GM10266 (cell line): ENCODE measurements at regions not wholly inside any gene's neighbourhood (a gene's known extent, or its start where the extent isn't known, plus 50 kb on each side); places are given as distances from the start of the nearest gene placed in this dataset.

Experiments used
- DNase-seq: peaks from one replicate; pipeline ENCODE4 v3.0.0; 2012; ENCODE audit errors: extremely low spot score
- TF ChIP-seq, protein P1 (sequence below): IDR thresholded peaks from 2 replicates; pipeline ENCODE4 v1.5.1; 2012; ENCODE audit warnings: mild to moderate bottlenecking, low read depth; ENCODE audit not compliant: control insufficient read depth, insufficient read depth; ENCODE audit errors: missing control alignments

DNA sequence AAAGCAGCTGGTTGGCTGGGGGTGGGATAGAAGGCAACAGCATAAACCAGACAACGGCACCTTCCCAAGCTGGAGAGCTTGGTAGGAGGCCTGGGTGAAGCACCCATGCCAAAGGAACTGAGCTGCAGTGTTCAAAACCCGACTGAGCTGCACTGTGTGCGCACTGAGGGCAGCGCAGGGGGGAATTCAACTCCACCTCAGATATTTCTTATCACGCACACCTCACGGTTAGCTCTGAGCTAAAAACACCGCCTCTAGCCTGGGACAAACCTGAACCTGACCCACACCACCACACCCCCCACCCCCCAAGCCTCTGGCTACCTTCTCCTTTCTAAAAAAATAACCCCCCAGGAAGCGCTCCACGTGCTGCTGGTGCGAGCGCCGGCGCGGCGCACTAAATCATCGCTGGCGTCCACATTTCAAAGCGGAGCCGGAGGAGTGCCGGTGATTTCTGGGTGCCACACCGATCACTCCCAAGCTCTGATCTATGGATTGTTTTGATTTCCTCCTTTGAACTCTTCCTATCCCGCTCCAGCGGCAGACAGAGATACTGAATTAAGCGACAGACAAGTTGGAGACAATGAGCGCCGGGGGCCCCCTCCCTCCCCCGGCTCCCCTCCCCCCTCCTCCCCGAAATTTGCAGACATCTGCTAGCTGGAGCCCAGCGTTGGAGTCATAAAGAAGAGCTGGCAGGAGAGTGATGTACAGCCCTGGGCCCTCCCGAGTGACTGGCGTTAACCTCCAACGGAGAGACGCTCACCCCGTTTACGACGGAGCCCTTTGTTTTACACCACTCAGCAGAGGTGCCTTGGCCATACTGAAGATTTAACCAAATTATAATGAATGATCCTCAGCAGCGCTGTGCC, 85.0 kb downstream of the NOG start:
- no peak for DNase-seq
- TF ChIP-seq, protein P1, sequence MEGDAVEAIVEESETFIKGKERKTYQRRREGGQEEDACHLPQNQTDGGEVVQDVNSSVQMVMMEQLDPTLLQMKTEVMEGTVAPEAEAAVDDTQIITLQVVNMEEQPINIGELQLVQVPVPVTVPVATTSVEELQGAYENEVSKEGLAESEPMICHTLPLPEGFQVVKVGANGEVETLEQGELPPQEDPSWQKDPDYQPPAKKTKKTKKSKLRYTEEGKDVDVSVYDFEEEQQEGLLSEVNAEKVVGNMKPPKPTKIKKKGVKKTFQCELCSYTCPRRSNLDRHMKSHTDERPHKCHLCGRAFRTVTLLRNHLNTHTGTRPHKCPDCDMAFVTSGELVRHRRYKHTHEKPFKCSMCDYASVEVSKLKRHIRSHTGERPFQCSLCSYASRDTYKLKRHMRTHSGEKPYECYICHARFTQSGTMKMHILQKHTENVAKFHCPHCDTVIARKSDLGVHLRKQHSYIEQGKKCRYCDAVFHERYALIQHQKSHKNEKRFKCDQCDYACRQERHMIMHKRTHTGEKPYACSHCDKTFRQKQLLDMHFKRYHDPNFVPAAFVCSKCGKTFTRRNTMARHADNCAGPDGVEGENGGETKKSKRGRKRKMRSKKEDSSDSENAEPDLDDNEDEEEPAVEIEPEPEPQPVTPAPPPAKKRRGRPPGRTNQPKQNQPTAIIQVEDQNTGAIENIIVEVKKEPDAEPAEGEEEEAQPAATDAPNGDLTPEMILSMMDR: no peak

DNA sequence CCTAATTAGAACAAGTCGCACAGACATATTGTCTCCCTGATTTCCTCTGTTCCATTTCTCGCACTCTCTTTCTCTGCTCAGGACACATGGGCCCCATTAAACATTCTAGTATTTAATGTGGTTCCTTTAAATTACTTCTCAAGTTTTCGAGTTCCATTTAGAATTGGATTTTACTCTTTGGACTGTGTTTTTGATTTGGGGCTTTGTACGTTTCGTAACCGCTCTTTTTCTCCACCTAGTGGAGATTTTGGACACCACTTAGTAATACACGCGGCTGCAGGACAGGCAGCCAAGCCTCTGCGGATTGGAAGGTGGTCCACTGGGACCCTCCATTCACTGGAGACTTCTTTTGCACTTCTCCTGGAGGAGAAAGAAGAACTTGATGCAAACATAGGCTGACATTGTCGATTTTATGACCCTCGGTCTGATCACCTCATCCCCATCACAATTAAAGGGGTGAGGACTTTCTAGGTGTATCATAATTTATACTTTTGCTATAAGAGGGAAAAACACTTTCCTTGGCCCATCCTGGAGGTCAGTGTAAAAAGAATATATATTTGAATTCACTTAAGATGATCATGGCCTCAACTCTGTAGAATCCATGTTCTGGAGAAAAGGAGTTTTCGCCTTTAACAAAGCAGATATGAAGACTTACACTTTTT, 85.7 kb downstream of the NOG start:
- TF ChIP-seq, protein P1: peak; percentile 33
- peak; percentile 22 for DNase-seq

DNA sequence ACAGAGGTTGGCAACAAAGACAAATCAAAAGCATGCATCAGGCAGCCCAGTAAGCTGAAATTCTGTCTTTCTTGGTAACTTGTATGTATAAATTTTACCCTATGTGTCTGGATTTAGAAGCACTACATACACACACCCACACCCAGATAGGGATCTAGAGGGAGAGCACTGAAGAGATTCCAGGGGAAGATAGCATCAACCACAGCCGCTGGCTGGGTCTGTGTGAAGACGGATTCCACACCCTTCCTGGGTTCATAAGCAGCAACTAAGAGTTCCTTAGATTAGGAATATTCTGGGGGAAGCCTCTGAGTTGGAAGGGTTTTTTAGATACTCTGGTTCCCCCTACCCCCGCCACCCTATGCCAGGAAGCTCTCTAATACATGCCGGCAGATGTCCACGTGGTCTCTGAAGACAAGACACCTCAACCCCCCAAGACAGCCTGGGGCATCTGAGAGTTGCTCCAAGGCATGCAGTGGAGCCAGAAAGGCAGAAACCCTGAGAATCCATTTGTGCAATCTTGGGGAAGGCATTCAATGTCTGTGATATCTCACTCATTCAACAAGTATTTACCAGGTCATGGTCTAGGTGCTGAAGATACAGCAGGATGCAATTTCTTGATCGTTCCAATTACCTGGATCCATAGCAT, 86.4 kb downstream of the NOG start:
- TF ChIP-seq, protein P1: no peak
- DNase-seq: no peak

DNA sequence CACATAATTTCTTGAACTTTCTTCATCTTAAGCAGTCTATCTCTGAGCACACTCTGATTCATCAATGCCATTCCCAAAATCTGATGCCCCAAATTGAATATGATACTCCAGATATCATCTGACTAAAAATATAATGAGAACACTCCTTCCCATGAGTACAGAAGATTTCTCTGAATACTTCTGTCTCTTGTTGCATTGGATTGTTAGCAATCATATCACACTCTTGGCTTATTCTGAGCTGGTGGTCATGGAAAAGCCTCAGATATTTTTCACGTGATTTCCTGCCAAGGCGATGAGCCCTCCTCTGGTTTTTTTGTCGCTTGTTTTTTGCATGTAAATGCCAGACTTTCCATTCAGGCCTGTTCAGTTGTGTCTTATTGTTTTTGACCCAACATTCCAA, 87.2 kb downstream of the NOG start:
- DNase-seq: no peak
- TF ChIP-seq, protein P1: no peak

DNA sequence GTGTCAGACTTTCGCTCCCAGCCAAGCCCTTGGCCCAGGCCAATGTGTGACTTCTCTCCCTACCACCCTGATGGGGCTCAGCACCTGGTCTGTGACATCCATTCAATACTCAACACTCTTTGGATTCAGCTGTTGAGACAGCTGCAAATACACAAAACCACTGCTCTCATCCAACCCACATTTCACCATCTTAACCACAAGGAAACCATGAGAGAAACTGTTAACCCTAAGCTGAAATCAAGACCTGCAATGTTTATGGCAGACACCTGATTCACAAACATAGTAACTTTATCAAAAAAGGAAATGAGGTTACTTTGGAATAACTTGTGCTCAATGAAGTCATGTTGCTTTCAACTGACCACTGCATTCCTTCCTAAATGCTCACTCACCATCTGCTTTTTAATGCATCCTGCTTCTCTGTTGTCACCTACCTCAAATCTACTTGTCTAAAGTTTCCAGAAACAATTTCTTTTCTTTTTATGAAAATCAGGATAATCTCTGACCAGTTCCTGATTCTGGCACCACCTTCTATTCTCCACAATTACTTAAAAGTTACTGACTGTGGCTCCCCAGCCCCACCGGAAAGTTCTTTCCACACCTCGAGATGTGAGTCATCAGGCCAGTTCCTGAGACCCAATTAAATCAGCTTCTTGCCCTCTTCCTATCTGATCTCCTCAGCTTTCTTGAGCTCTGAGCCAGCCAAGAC, 88.2 kb downstream of the NOG start:
- DNase-seq: no peak
- TF ChIP-seq, protein P1: no peak

DNA sequence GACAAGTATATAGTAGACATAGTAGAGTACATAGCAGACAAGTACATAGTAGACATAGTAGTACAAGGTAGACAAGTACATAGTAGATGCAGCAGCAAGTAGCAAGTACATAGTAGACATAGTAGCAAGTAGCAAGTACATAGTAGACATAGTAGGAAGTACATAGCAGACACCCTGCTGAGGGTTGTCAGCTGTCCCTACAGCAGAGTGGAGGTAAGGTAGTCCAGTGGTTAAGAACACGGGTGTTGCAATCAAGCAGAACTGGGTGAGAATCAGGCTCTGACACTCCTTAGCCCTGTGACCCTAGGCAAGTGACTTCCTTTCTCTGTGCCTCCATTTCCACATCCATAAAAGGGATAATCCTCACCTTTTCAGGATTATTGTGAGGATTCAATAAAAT, 94.7 kb downstream of the NOG start:
- TF ChIP-seq, protein P1: no peak

More for the DNA sequence above, 94.7 kb downstream of the NOG start:
- no peak for DNase-seq
